D721Med (cell line): ENCODE measurements at regions not wholly inside any gene's neighbourhood (a gene's known extent, or its start where the extent isn't known, plus 50 kb on each side); places are given as distances from the start of the nearest gene placed in this dataset.

Source experiments
- DNase-seq: peaks from one replicate; pipeline ENCODE4 v3.0.0; 2011; ENCODE audit warnings: low spot score; ENCODE audit not compliant: insufficient read length
- FAIRE-seq: peaks from 2 replicates; lab custom pipeline; 2011; peaks lifted over from hg19 to GRCh38; lab: Jason Lieb, UNC
- CTCF ChIP-seq: IDR thresholded peaks from 2 replicates; pipeline ENCODE4 v1.5.1; 2012; ENCODE audit warnings: mild to moderate bottlenecking, control low read depth; ENCODE audit not compliant: insufficient read depth; ENCODE audit errors: missing control alignments

- no peak for FAIRE-seq
- no peak for DNase-seq
- no peak for TF ChIP-seq CTCF
These were observed 50.7 kb upstream of the PDE4B start for GRCh38 chr1:65741993-65742392.
